ENCODE measurements at regions not wholly inside any gene's neighbourhood (a gene's known extent, or its start where the extent isn't known, plus 50 kb on each side); places are given as distances from the start of the nearest gene placed in this dataset.

GRCh38 chr20:11976966-11977365 lies 59.3 kb downstream of the BTBD3 start:
- Histone ChIP-seq H3K27ac (ENCODE audit: low read length) (no peak overlapping the region), H3K9me3 (ENCODE audit: control insufficient read depth in 1 of 2, low read length in 2 of 2) (no peaks in the 10 kb centered on the region), H3K27me3 (ENCODE audit: low read depth, low read length) (no peaks in the 10 kb centered on the region), H3K36me3 (ENCODE audit: control insufficient read depth in 1 of 2, insufficient read depth in 2 of 2, low read length in 2 of 2) (no peaks in the 10 kb centered on the region), H3K4me1 (ENCODE audit: control insufficient read depth in 1 of 2, insufficient read depth in 2 of 2, low read length in 2 of 2) (no peaks in the 10 kb centered on the region), H3K4me3 (ENCODE audit: low read depth in 1 of 2, low read length in 2 of 2) (no peak overlapping the region)

DNA sequence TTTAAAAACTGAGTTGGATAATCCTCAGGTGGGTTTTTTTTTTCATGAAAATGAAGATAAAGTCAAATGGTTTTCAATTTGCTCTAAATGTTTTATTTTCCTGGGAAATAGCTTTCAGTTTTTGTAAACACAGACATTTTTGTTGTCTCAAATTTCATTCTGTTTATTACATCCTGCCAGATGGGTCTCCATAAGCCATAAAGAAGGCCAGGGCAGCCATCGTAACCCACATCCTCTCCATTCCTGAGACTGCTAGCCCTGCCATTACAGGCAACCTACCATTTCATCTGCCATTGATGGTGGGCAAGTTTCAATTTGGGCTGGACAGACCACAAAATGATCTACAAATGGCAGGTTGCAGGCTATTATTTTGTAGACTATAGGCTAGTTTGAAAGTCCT lies 60.8 kb downstream of the BTBD3 start:
- Histone ChIP-seq H3K4me3 (ENCODE audit: low read depth in 1 of 2, low read length in 2 of 2) (no peak overlapping the region), H3K27ac (ENCODE audit: low read length) (no peak overlapping the region), H3K9me3 (ENCODE audit: control insufficient read depth in 1 of 2, low read length in 2 of 2) (no peaks in the 10 kb centered on the region), H3K4me1 (ENCODE audit: control insufficient read depth in 1 of 2, insufficient read depth in 2 of 2, low read length in 2 of 2) (no peaks in the 10 kb centered on the region), H3K27me3 (ENCODE audit: low read depth, low read length) (no peaks in the 10 kb centered on the region), H3K36me3 (ENCODE audit: control insufficient read depth in 1 of 2, insufficient read depth in 2 of 2, low read length in 2 of 2) (no peaks in the 10 kb centered on the region)

- H3K27ac ChIP-seq (ENCODE audit: low read length), result no peak overlapping the region
- H3K9me3 ChIP-seq (ENCODE audit: control insufficient read depth in 1 of 2, low read length in 2 of 2), result no peaks in the 10 kb centered on the region
- H3K27me3 ChIP-seq (ENCODE audit: low read depth, low read length), result no peaks in the 10 kb centered on the region
- no peaks in the 10 kb centered on the region for H3K36me3 ChIP-seq (ENCODE audit: control insufficient read depth in 1 of 2, insufficient read depth in 2 of 2, low read length in 2 of 2)
- no peak overlapping the region for H3K4me3 ChIP-seq (ENCODE audit: low read depth in 1 of 2, low read length in 2 of 2)
- H3K4me1 ChIP-seq (ENCODE audit: control insufficient read depth in 1 of 2, insufficient read depth in 2 of 2, low read length in 2 of 2), result no peaks in the 10 kb centered on the region
These were observed 61.8 kb downstream of the BTBD3 start for GRCh38 chr20:11979306-11979990.

DNA sequence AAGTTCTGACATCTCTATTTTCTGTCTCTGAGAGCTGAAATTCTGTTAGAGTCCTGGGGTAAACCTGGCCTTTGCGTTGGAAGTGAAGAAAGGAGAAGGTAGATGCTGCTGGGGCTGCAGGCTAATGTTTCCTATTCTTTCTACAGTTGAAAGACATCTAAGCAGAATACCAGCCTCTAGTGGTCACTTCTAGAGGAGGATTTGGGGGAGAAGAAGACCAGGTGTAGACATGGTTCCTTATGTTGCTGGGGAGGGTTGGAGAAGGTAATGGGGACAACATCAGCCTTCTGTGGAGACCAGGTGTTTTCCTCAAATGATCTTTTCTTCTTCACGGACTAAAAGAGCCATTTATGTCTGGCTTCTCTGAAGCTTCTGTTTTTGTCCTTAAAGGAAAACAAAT lies 62.6 kb downstream of the BTBD3 start:
- Histone ChIP-seq H3K9me3 (ENCODE audit: control insufficient read depth in 1 of 2, low read length in 2 of 2) (no peaks in the 10 kb centered on the region), H3K4me3 (ENCODE audit: low read depth in 1 of 2, low read length in 2 of 2) (no peak overlapping the region), H3K36me3 (ENCODE audit: control insufficient read depth in 1 of 2, insufficient read depth in 2 of 2, low read length in 2 of 2) (no peaks in the 10 kb centered on the region), H3K27me3 (ENCODE audit: low read depth, low read length) (no peaks in the 10 kb centered on the region), H3K4me1 (ENCODE audit: control insufficient read depth in 1 of 2, insufficient read depth in 2 of 2, low read length in 2 of 2) (no peaks in the 10 kb centered on the region), H3K27ac (ENCODE audit: low read length) (no peak overlapping the region)

DNA sequence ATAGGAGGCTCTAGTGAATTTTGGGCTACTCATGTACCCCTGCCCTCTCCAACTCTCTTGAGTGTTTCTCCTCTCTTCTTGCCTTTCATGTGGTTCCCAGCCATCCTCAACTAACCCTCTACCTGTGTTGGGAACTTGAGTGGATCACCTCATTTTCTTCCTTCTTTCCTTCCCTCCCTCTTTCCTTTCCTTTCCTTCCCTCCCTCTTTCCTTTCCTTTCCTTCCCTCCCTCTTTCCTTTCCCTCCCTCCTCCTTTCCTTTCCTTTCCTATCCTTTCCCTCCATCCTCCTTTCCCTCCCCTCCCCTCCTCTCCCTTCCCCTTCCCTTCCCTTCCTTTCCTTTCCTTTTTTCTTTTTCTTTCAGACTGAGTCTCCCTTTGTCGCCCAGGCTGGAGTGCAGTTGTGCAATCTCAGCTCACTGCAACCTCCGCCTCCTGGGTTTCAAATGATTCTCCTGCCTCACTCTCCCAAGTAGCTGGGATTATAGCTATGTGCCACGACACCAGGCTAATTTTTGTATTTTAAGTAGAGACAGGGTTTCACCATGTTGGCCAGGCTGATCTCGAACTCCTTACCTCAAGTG lies 63.8 kb downstream of the BTBD3 start:
- H3K36me3 ChIP-seq (ENCODE audit: control insufficient read depth in 1 of 2, insufficient read depth in 2 of 2, low read length in 2 of 2), result no peaks in the 10 kb centered on the region
- H3K9me3 ChIP-seq (ENCODE audit: control insufficient read depth in 1 of 2, low read length in 2 of 2), result no peaks in the 10 kb centered on the region
- H3K4me1 ChIP-seq (ENCODE audit: control insufficient read depth in 1 of 2, insufficient read depth in 2 of 2, low read length in 2 of 2), result no peaks in the 10 kb centered on the region
- H3K4me3 ChIP-seq (ENCODE audit: low read depth in 1 of 2, low read length in 2 of 2), result no peak overlapping the region
- no peak overlapping the region for H3K27ac ChIP-seq (ENCODE audit: low read length)
- H3K27me3 ChIP-seq (ENCODE audit: low read depth, low read length), result no peaks in the 10 kb centered on the region

DNA sequence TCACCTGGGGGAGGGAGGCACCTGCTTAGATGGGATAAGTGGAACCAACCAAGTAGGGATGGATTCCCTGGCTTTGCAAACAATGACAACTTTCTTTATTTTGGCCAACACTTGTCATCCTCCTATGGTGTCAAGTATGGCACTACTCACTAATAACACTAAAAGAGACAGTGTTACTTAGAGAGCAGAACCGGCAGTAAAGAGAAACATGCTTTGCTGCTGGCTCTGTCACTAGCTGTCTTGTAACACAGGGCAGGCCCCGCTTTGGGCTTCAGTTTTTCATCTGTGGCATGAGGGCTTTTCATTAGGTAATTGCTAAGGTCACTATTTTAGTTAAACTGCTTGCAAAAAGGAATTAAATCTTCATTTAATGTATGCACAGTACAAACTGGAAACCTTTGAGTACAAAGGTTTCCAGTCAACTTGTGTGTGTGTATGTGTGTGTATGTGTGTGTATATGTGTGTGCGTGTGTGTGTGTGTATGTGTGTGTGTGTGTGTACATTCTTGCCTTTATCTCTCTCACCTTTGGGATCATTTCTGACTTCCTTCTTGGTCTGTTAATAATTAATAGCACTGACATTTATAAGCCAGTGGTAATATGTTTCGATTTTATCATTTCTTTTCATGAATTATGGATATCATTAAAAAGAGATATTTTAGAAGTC lies 64.7 kb downstream of the BTBD3 start:
- Histone ChIP-seq H3K4me1 (ENCODE audit: control insufficient read depth in 1 of 2, insufficient read depth in 2 of 2, low read length in 2 of 2) (no peaks in the 10 kb centered on the region), H3K9me3 (ENCODE audit: control insufficient read depth in 1 of 2, low read length in 2 of 2) (no peaks in the 10 kb centered on the region), H3K4me3 (ENCODE audit: low read depth in 1 of 2, low read length in 2 of 2) (no peak overlapping the region), H3K27ac (ENCODE audit: low read length) (no peak overlapping the region), H3K36me3 (ENCODE audit: control insufficient read depth in 1 of 2, insufficient read depth in 2 of 2, low read length in 2 of 2) (no peaks in the 10 kb centered on the region), H3K27me3 (ENCODE audit: low read depth, low read length) (no peaks in the 10 kb centered on the region)

- Histone ChIP-seq H3K27ac (ENCODE audit: low read length) (no peak overlapping the region), H3K36me3 (ENCODE audit: control insufficient read depth in 1 of 2, insufficient read depth in 2 of 2, low read length in 2 of 2) (no peaks in the 10 kb centered on the region), H3K4me1 (ENCODE audit: control insufficient read depth in 1 of 2, insufficient read depth in 2 of 2, low read length in 2 of 2) (no peaks in the 10 kb centered on the region), H3K9me3 (ENCODE audit: control insufficient read depth in 1 of 2, low read length in 2 of 2) (no peaks in the 10 kb centered on the region), H3K4me3 (ENCODE audit: low read depth in 1 of 2, low read length in 2 of 2) (peak overlapping the region in 1 of 2 donors; percentile 27), H3K27me3 (ENCODE audit: low read depth, low read length) (no peaks in the 10 kb centered on the region)
These were observed 65.3 kb downstream of the BTBD3 start for GRCh38 chr20:11982955-11983470.

DNA sequence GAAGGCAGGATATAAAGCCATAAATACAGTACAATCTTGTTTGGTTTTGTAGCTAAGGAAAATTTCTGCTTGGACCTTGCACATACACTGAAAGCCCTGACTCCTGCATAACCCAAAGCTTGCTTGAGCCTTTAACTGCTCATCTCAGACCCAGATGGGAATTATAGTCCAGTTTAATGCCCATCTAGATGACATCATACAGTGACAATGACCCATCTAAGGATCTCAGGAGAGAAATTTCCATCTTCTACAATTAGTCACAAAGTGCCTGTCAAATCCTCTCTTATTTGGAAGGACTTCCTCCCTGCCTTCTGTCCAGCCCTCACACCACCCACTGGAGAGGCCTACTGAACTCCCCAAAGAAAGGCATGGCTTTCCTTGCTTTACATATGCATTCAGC lies 69.3 kb downstream of the BTBD3 start:
- H3K27me3 ChIP-seq (ENCODE audit: low read depth, low read length), result no peaks in the 10 kb centered on the region
- no peak overlapping the region for H3K27ac ChIP-seq (ENCODE audit: low read length)
- H3K4me3 ChIP-seq (ENCODE audit: low read depth in 1 of 2, low read length in 2 of 2), result no peak overlapping the region
- no peaks in the 10 kb centered on the region for H3K4me1 ChIP-seq (ENCODE audit: control insufficient read depth in 1 of 2, insufficient read depth in 2 of 2, low read length in 2 of 2)
- no peaks in the 10 kb centered on the region for H3K36me3 ChIP-seq (ENCODE audit: control insufficient read depth in 1 of 2, insufficient read depth in 2 of 2, low read length in 2 of 2)
- H3K9me3 ChIP-seq (ENCODE audit: control insufficient read depth in 1 of 2, low read length in 2 of 2), result no peaks in the 10 kb centered on the region

GRCh38 chr20:11987526-11987925 lies 69.8 kb downstream of the BTBD3 start:
- no peaks in the 10 kb centered on the region for H3K4me1 ChIP-seq (ENCODE audit: control insufficient read depth in 1 of 2, insufficient read depth in 2 of 2, low read length in 2 of 2)
- H3K27me3 ChIP-seq (ENCODE audit: low read depth, low read length), result no peaks in the 10 kb centered on the region
- no peaks in the 10 kb centered on the region for H3K36me3 ChIP-seq (ENCODE audit: control insufficient read depth in 1 of 2, insufficient read depth in 2 of 2, low read length in 2 of 2)
- H3K9me3 ChIP-seq (ENCODE audit: control insufficient read depth in 1 of 2, low read length in 2 of 2), result no peaks in the 10 kb centered on the region
- H3K4me3 ChIP-seq (ENCODE audit: low read depth in 1 of 2, low read length in 2 of 2), result no peak overlapping the region
- H3K27ac ChIP-seq (ENCODE audit: low read length), result no peak overlapping the region

GRCh38 chr20:11989018-11989771 lies 71.5 kb downstream of the BTBD3 start:
- Histone ChIP-seq H3K4me3 (ENCODE audit: low read depth in 1 of 2, low read length in 2 of 2) (no peak overlapping the region), H3K9me3 (ENCODE audit: control insufficient read depth in 1 of 2, low read length in 2 of 2) (no peaks in the 10 kb centered on the region), H3K4me1 (ENCODE audit: control insufficient read depth in 1 of 2, insufficient read depth in 2 of 2, low read length in 2 of 2) (no peaks in the 10 kb centered on the region), H3K27me3 (ENCODE audit: low read depth, low read length) (no peaks in the 10 kb centered on the region), H3K36me3 (ENCODE audit: control insufficient read depth in 1 of 2, insufficient read depth in 2 of 2, low read length in 2 of 2) (no peaks in the 10 kb centered on the region), H3K27ac (ENCODE audit: low read length) (no peak overlapping the region)

GRCh38 chr20:11992426-11992825 lies 74.7 kb downstream of the BTBD3 start:
- Histone ChIP-seq H3K36me3 (ENCODE audit: control insufficient read depth in 1 of 2, insufficient read depth in 2 of 2, low read length in 2 of 2) (no peaks in the 10 kb centered on the region), H3K27me3 (ENCODE audit: low read depth, low read length) (no peaks in the 10 kb centered on the region), H3K27ac (ENCODE audit: low read length) (no peak overlapping the region), H3K4me3 (ENCODE audit: low read depth in 1 of 2, low read length in 2 of 2) (no peak overlapping the region), H3K4me1 (ENCODE audit: control insufficient read depth in 1 of 2, insufficient read depth in 2 of 2, low read length in 2 of 2) (no peaks in the 10 kb centered on the region), H3K9me3 (ENCODE audit: control insufficient read depth in 1 of 2, low read length in 2 of 2) (no peaks in the 10 kb centered on the region)

Data from muscle layer of duodenum (tissue), 2 donors.